ENCODE measurements at regions not wholly inside any gene's neighbourhood (a gene's known extent, or its start where the extent isn't known, plus 50 kb on each side); places are given as distances from the start of the nearest gene placed in this dataset.
A peak's percentile ranks its signal among the peaks of the same experiment; 100 is the strongest.
"Not testable (repeated sequence)": the region's sequence is repeated elsewhere in the genome, so short reads cannot be mapped to it uniquely, and the experiment has no call there.

GRCh38 chr5:36390640-36391039, 88.9 kb upstream of the RANBP3L start:
- no peak for DNase-seq

GRCh38 chr5:36392186-36392585, 90.5 kb upstream of the RANBP3L start:
- no peak for DNase-seq

GRCh38 chr5:36392818-36393217, 91.1 kb upstream of the RANBP3L start:
- no peak for DNase-seq

GRCh38 chr5:36393656-36394428, 92.1 kb upstream of the RANBP3L start:
- DNase-seq: no peak

- DNase-seq: no peak
These were observed 93.6 kb upstream of the RANBP3L start for GRCh38 chr5:36395260-36395659.

GRCh38 chr5:36395947-36396346, 94.2 kb upstream of the RANBP3L start:
- DNase-seq: not testable (repeated sequence)

- no peak for DNase-seq
These were observed 94.9 kb upstream of the RANBP3L start for GRCh38 chr5:36396640-36397039.

- DNase-seq: peak in 2 of 4 experiments; percentile 28 to 58
These were observed 96.3 kb upstream of the RANBP3L start for GRCh38 chr5:36397901-36398536.

GRCh38 chr5:36402512-36402906, 100.8 kb upstream of the RANBP3L start:
- no peak for DNase-seq

- peak; percentile 32 to 56 (median 52) for DNase-seq
These were observed 102.1 kb upstream of the RANBP3L start for GRCh38 chr5:36403632-36404311.

GRCh38 chr5:36406023-36406422, 104.3 kb upstream of the RANBP3L start:
- no peak for DNase-seq

- DNase-seq: no peak
These were observed 105.7 kb upstream of the RANBP3L start for GRCh38 chr5:36407396-36407795.

GRCh38 chr5:36409711-36410110, 108.0 kb upstream of the RANBP3L start:
- not testable (repeated sequence) for DNase-seq

GRCh38 chr5:36410672-36411071, 109.0 kb upstream of the RANBP3L start:
- not testable (repeated sequence) for DNase-seq

- DNase-seq: peak; percentile 21 to 88 (median 70)
These were observed 113.2 kb upstream of the RANBP3L start for GRCh38 chr5:36414869-36415282.

GRCh38 chr5:36416605-36417004, 114.9 kb upstream of the RANBP3L start:
- DNase-seq: no peak

GRCh38 chr5:36417221-36417620, 115.5 kb upstream of the RANBP3L start:
- peak; percentile 30 to 70 (median 55) for DNase-seq

- no peak for DNase-seq
These were observed 116.0 kb upstream of the RANBP3L start for GRCh38 chr5:36417668-36418067.

- DNase-seq: no peak
These were observed 116.7 kb upstream of the RANBP3L start for GRCh38 chr5:36418152-36418979.

GRCh38 chr5:36421256-36421655, 119.6 kb upstream of the RANBP3L start:
- DNase-seq: no peak

GRCh38 chr5:36422952-36423351, 121.2 kb upstream of the RANBP3L start:
- no peak for DNase-seq

GRCh38 chr5:36423578-36424307, 122.0 kb upstream of the RANBP3L start:
- DNase-seq: no peak

All from suppressor macrophage (primary cell).